ENCODE measurements at regions not wholly inside any gene's neighbourhood (a gene's known extent, or its start where the extent isn't known, plus 50 kb on each side); places are given as distances from the start of the nearest gene placed in this dataset.

- DNase-seq: peak; percentile 79
These were observed 287.3 kb downstream of the COG6 start for GRCh38 chr13:39942552-39943273.

- DNase-seq: no peak
These were observed 288.2 kb downstream of the COG6 start for GRCh38 chr13:39943711-39944110.

- no peak for DNase-seq
These were observed 289.8 kb downstream of the COG6 start for GRCh38 chr13:39945226-39945625.

GRCh38 chr13:39946769-39947168 is 291.3 kb downstream of the COG6 start:
- no peak for DNase-seq

GRCh38 chr13:39951301-39951700 is 295.8 kb downstream of the COG6 start:
- DNase-seq: no peak

GRCh38 chr13:39952249-39953233 is 297.1 kb downstream of the COG6 start:
- DNase-seq: peak; percentile 11

GRCh38 chr13:39954476-39954875 is 299.0 kb downstream of the COG6 start:
- DNase-seq: no peak

GRCh38 chr13:39955560-39955959 is 300.1 kb downstream of the COG6 start:
- DNase-seq: no peak

- peak; percentile 46 for DNase-seq
These were observed 300.6 kb downstream of the COG6 start for GRCh38 chr13:39956036-39956435.

GRCh38 chr13:39957868-39958677 is 302.6 kb downstream of the COG6 start:
- no peak for DNase-seq

GRCh38 chr13:39959497-39960144 is 304.2 kb downstream of the COG6 start:
- no peak for DNase-seq

GRCh38 chr13:39960191-39960590 is 304.7 kb downstream of the COG6 start:
- no peak for DNase-seq

- no peak for DNase-seq
These were observed 305.6 kb downstream of the COG6 start for GRCh38 chr13:39961036-39961435.

- no peak for DNase-seq
These were observed 308.1 kb downstream of the COG6 start for GRCh38 chr13:39963612-39964011.

GRCh38 chr13:39965309-39965708 is 309.8 kb downstream of the COG6 start:
- DNase-seq: no peak

GRCh38 chr13:39967199-39967959 is 311.9 kb downstream of the COG6 start:
- DNase-seq: no peak

- no peak for DNase-seq
These were observed 313.4 kb downstream of the COG6 start for GRCh38 chr13:39968646-39969475.

GRCh38 chr13:39970177-39970846 is 314.9 kb downstream of the COG6 start:
- DNase-seq: no peak

- no peak for DNase-seq
These were observed 316.1 kb downstream of the COG6 start for GRCh38 chr13:39971526-39971925.

GRCh38 chr13:39976481-39976880 is 321.0 kb downstream of the COG6 start:
- no peak for DNase-seq

Measured in activated CD4-positive, alpha-beta T cell treated with anti-CD3 and anti-CD28 coated beads, Interleukin-2, Interleukin-6, amounts not matched to agents 100 ng/mL and 50 ng/mL, durations not matched to agents 16 hours and 8 hours (primary cell).